Stimulated activated naive B cell treated with anti-CD40 and anti-IgM and Interleukin-4, amounts not matched to agents 10 μg/mL and 1 μg/mL and 100 μg/mL, for 72 hours (primary cell): ENCODE measurements at regions not wholly inside any gene's neighbourhood (a gene's known extent, or its start where the extent isn't known, plus 50 kb on each side); places are given as distances from the start of the nearest gene placed in this dataset.

Experiments used
- ATAC-seq, 2 donors: fragments of 150-1000 bp; cut with Tn5 transposase; replicated peaks; 2 replicates each; pipeline ENCODE4 v1.10.0; 2021; ENCODE audit warnings: moderate library complexity in 1 of 2
- DNase-seq: peaks from one replicate; pipeline ENCODE4 v3.0.0; 2021
- H3K27ac Mint-ChIP-seq: one replicate; pipeline ENCODE4 v1.8.0; 2022; ENCODE audit warnings: mild to moderate bottlenecking, mixed read lengths
- H3K27me3 Mint-ChIP-seq, 2 donors: one replicate each; pipeline ENCODE4 v1.8.0; 2022; ENCODE audit warnings: mixed read lengths in 2 of 2
- H3K36me3 Mint-ChIP-seq, 2 donors: one replicate each; pipeline ENCODE4 v1.8.0; 2022; ENCODE audit warnings: mixed read lengths in 2 of 2, mild to moderate bottlenecking in 1 of 2
- H3K4me1 Mint-ChIP-seq, 2 donors: one replicate each; pipeline ENCODE4 v1.8.0; 2022; ENCODE audit warnings: mixed read lengths in 2 of 2, mild to moderate bottlenecking in 1 of 2
- H3K4me3 Mint-ChIP-seq, 2 donors: one replicate each; pipeline ENCODE4 v1.8.0; 2022; ENCODE audit warnings: mild to moderate bottlenecking in 2 of 2, mixed read lengths in 2 of 2, moderate library complexity in 1 of 2
- H3K9me3 Mint-ChIP-seq, 2 donors: one replicate each; pipeline ENCODE4 v1.8.0; 2022; ENCODE audit warnings: mixed read lengths in 2 of 2, mild to moderate bottlenecking in 1 of 2

DNA sequence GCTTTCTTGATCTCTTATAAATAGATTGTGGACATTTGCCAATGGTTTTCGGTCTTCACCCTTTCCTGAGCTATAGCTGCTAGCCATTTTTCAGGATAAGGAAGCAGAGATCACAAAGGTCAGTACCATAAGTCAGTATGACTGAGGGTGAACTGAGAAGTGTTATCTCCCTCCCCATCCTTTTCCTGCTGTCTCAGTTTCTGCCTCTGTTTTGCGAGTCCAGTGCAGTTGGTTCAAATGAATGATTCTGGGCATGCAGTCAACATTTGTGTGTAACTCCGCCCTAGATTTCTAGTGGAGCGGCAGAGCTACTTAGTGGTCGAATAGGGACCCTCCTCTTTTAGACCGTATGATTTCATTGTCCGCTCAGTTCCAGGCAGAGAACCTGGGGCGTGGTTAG is 460.8 kb upstream of the ARGLU1 start:
- no peaks in the 10 kb centered on the region for H3K4me1 Mint-ChIP-seq
- no peak overlapping the region for H3K4me3 Mint-ChIP-seq
- peaks cover 0 to 3% of the 10 kb centered on the region in 2 donors for H3K9me3 Mint-ChIP-seq
- no peaks in the 10 kb centered on the region for H3K36me3 Mint-ChIP-seq
- no peak for ATAC-seq
- H3K27me3 Mint-ChIP-seq = no peaks in the 10 kb centered on the region
- no peak overlapping the region for H3K27ac Mint-ChIP-seq
- no peak for DNase-seq

DNA sequence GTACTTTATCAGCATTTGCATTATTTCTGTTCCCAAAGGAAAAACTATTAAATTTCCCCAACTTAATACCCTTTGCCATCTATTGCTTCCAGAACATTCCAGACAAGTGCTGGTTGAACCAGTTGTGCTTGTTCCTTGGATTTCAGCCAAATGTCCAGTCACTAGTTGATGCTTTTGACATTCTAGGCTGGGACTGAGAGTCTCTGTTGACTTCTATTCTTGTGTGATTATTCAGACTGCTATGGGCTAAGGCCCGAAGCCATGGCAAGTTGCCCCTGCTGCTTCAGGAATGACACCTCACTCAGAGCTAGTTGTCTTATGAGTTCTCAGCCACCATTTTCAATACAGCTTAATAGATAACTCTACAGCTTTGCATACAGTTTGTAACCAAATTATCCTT is 458.1 kb upstream of the ARGLU1 start:
- no peaks in the 10 kb centered on the region for H3K36me3 Mint-ChIP-seq
- H3K27me3 Mint-ChIP-seq = no peaks in the 10 kb centered on the region
- H3K9me3 Mint-ChIP-seq = peaks cover 0 to 3% of the 10 kb centered on the region in 2 donors
- H3K4me1 Mint-ChIP-seq = no peaks in the 10 kb centered on the region
- H3K27ac Mint-ChIP-seq = no peak overlapping the region
- no peak for ATAC-seq
- no peak for DNase-seq
- no peak overlapping the region for H3K4me3 Mint-ChIP-seq

DNA sequence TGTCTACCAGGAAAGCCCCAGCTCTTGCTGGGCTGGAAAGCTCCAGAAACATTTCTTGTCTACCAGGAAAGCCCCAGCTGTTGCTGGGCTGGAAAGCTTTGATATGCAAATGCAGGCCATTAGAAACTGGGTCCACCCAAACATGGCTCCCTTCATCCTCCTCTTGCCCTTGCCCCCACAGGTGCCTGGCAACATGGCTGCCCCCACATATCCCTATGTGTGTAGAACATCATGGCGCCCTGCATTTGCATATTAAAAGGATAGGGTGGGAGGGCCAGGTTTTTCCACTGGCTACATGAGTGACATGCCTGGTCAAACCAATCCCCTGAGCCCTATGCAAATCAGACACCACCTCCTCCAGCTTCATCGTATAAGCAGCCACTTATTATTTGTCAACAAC is 455.4 kb upstream of the ARGLU1 start:
- peaks cover 0 to 3% of the 10 kb centered on the region in 2 donors for H3K9me3 Mint-ChIP-seq
- H3K27me3 Mint-ChIP-seq = no peaks in the 10 kb centered on the region
- no peaks in the 10 kb centered on the region for H3K36me3 Mint-ChIP-seq
- H3K4me1 Mint-ChIP-seq = no peaks in the 10 kb centered on the region
- no peak overlapping the region for H3K27ac Mint-ChIP-seq
- H3K4me3 Mint-ChIP-seq = no peak overlapping the region
- DNase-seq (no peak), ATAC-seq (no peak)

DNA sequence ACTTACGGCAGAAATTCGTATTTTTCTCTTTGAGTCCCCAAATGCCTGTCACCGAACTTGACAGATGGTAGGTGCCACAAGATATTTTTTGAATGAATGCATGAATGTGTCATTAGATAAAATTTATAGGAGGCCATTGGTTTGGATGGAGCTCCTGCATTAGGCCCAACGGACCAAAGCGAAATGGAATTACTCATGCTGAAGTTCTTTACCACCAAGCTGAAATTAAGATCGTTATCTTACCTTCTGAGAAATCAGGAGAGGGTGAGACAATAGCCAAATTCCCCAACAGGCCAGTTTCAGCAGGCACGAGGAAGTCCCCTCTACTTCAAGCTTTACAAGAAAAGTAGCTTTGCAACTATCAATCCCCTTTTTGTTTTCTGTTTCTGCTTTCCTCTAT is 452.5 kb upstream of the ARGLU1 start:
- Mint-ChIP-seq H3K36me3 (no peaks in the 10 kb centered on the region), H3K27me3 (no peaks in the 10 kb centered on the region), H3K9me3 (peaks cover 0 to 3% of the 10 kb centered on the region in 2 donors), H3K27ac (no peak overlapping the region), H3K4me1 (no peaks in the 10 kb centered on the region), H3K4me3 (no peak overlapping the region)
- no peak for ATAC-seq
- DNase-seq = no peak

DNA sequence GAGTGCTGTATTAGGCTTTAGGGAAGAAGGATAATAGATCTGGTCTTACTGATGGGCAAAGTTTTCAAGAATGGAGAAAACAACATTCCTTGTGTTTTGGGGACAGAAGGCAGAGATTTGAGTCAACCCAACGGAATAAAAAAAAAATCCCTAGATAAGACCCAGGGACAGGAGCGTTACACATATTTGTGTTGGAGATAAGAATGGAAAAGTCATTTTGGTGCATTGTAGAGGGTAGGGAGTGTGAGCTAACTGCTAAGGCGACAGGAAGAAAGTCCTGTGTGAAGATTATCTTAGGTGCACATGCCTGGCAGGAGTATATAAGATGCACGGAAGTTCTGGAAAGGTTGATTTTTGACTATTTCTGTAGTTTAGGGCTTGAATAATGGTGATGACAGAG is 450.3 kb upstream of the ARGLU1 start:
- peaks cover 0 to 3% of the 10 kb centered on the region in 2 donors for H3K9me3 Mint-ChIP-seq
- no peaks in the 10 kb centered on the region for H3K36me3 Mint-ChIP-seq

DNA sequence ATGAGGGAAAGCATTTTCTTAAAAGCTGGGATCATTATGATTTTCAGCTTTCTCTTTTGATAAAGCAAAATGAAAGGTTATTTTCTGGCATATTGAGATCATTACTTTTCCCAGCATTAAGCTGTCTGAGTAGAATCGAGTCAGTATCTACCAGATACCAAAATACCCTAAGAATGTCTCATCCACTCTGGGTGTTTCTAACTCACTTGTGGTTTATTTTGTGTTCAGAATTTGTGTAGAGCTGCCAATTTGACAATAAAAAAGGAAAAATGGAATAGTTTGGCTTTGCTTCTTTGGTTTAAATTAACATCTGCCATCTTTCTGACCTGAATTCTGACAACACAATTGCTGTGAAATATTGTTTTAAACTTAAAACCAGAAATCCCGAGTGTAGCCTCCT is 438.7 kb upstream of the ARGLU1 start:
- no peak overlapping the region for H3K27ac Mint-ChIP-seq
- H3K4me1 Mint-ChIP-seq = no peaks in the 10 kb centered on the region
- ATAC-seq = no peak
- H3K36me3 Mint-ChIP-seq = no peaks in the 10 kb centered on the region
- H3K9me3 Mint-ChIP-seq = no peaks in the 10 kb centered on the region
- no peaks in the 10 kb centered on the region for H3K27me3 Mint-ChIP-seq
- no peak for DNase-seq
- no peak overlapping the region for H3K4me3 Mint-ChIP-seq

More for the DNA sequence above, 450.3 kb upstream of the ARGLU1 start:
- no peak overlapping the region for H3K4me3 Mint-ChIP-seq
- H3K4me1 Mint-ChIP-seq = no peaks in the 10 kb centered on the region
- H3K27me3 Mint-ChIP-seq = no peaks in the 10 kb centered on the region
- H3K27ac Mint-ChIP-seq = no peak overlapping the region
- DNase-seq (no peak), ATAC-seq (no peak)

DNA sequence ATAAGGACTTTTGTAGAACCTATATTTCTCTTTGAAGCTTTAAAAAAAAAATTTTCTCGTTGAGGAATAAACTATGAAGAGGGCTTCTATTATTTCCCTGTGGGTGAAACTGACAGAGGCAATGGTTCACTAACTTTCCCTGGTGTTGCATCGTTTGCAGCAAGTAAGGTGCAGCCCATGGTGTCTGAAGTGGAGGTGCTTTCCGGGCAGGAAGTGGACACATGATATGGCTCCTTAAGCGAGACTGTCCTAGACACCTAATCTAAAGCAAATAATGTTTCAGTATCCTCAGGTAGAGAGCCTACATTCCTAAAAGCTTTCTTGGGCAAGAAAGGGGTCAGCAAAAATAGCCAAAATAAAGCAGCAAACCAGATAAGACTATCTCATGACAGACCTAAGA is 437.6 kb upstream of the ARGLU1 start:
- Mint-ChIP-seq H3K36me3 (no peaks in the 10 kb centered on the region), H3K27ac (no peak overlapping the region), H3K4me3 (no peak overlapping the region), H3K4me1 (no peaks in the 10 kb centered on the region), H3K9me3 (no peaks in the 10 kb centered on the region), H3K27me3 (no peaks in the 10 kb centered on the region)
- no peak for DNase-seq
- ATAC-seq = no peak

DNA sequence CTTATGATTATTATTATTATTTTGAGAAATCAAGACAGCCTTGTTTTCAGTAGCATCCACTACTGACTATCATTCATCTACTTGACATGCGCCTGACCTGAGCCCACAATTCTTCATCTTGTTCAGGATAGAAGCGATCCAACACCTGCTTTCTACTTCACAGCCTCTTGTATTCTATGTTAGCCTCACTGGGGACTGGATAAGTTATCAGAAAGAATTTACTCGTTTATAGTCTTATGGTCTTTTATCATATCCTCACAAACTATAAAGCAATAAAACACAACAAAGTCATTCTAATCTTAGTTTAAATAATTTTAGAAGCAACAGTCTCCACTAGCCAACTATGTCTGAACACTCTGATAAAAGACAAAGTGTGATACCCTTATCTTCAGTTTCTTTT is 436.0 kb upstream of the ARGLU1 start:
- DNase-seq (no peak), ATAC-seq (no peak)
- Mint-ChIP-seq H3K9me3 (peaks cover 0 to 3% of the 10 kb centered on the region in 2 donors), H3K36me3 (peaks cover 0 to 3% of the 10 kb centered on the region in 2 donors), H3K4me1 (no peaks in the 10 kb centered on the region), H3K27me3 (no peaks in the 10 kb centered on the region), H3K27ac (no peak overlapping the region), H3K4me3 (no peak overlapping the region)

DNA sequence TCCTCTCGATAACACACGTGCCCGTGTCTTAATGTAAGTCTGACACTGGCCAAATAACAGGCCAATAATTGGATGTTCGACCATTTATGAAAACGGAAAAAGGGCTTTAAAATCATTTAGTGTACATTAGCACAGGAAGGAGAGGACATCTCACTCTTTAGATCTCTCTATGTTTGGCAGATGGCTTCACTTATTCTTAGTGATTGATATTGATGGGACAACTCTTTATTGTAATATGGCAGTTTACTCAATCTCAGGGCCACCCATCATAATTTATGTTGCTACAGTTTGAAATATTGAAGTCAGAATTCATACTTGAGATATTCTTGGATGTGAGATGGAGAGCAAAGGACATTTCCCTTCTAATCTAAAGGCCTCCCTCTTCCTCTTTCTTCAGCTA is 430.7 kb upstream of the ARGLU1 start:
- Mint-ChIP-seq H3K9me3 (peaks cover 0 to 3% of the 10 kb centered on the region in 2 donors), H3K4me1 (peaks cover 3 to 5% of the 10 kb centered on the region in 2 donors), H3K4me3 (no peak overlapping the region), H3K27me3 (no peaks in the 10 kb centered on the region), H3K36me3 (peaks cover 0 to 3% of the 10 kb centered on the region in 2 donors), H3K27ac (no peak overlapping the region)
- ATAC-seq (no peak), DNase-seq (no peak)

DNA sequence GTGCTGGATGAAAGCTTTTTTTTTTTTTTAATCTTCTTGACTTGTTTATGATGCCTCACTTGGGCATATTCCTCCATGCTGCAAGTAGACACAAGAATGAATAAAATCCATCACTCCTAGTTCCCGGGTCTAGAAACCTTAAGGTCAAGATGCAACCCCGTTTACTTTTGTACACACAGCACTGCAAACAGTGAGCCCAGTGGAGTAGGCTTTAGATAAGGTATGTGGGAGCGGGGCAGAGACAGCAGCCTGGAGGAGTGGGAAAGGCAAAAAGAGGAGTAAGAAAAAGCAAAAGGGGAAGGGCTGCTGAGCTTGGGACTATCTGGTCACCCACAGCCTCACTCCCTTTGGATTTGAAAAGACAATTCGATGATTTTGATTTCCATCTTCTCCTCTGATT is 429.8 kb upstream of the ARGLU1 start:
- ATAC-seq = no peak
- no peak overlapping the region for H3K4me3 Mint-ChIP-seq
- no peak overlapping the region for H3K27ac Mint-ChIP-seq
- H3K9me3 Mint-ChIP-seq = peaks cover 0 to 3% of the 10 kb centered on the region in 2 donors
- H3K27me3 Mint-ChIP-seq = no peaks in the 10 kb centered on the region
- peaks cover 3 to 5% of the 10 kb centered on the region in 2 donors for H3K4me1 Mint-ChIP-seq
- H3K36me3 Mint-ChIP-seq = peaks cover 0 to 3% of the 10 kb centered on the region in 2 donors
- no peak for DNase-seq

DNA sequence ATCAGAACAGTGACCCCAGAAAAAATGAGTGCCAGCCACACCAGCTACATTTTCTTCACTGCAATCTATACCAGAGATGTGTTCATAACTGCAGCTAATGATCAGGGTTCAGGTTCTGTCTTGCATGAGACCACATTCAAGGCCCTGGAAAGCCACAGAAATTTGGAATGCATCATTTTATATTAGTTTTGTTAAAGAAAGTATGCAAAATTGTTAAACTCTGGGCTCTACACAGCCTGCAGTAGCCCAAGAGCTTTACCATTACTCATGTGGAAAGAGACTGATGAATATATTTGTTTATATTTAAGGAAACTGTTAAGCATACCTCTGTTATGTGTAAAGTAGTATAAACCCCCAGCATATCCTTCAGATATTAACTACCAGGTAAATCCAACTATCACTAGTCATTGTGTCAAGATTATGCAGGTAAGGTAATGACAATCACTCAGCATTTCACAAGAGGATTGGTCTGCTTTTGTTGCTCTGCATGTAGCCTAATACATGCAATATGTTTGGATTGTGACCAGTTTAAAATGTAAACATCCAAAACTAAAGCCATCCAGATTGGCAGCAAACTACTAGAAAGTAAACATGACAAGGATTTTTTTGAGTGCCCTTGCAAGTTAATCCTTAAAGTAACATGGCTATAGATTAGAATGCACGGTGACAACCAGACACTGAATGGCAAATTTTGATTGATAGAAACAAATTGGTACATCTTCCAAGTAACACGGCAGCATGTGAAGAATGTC is 429.1 kb upstream of the ARGLU1 start:
- DNase-seq (no peak), ATAC-seq (no peak)
- peaks cover 0 to 3% of the 10 kb centered on the region in 2 donors for H3K9me3 Mint-ChIP-seq
- H3K4me1 Mint-ChIP-seq = peaks cover 3 to 5% of the 10 kb centered on the region in 2 donors
- no peak overlapping the region for H3K27ac Mint-ChIP-seq
- peaks cover 0 to 3% of the 10 kb centered on the region in 2 donors for H3K36me3 Mint-ChIP-seq
- H3K4me3 Mint-ChIP-seq = no peak overlapping the region
- no peaks in the 10 kb centered on the region for H3K27me3 Mint-ChIP-seq

DNA sequence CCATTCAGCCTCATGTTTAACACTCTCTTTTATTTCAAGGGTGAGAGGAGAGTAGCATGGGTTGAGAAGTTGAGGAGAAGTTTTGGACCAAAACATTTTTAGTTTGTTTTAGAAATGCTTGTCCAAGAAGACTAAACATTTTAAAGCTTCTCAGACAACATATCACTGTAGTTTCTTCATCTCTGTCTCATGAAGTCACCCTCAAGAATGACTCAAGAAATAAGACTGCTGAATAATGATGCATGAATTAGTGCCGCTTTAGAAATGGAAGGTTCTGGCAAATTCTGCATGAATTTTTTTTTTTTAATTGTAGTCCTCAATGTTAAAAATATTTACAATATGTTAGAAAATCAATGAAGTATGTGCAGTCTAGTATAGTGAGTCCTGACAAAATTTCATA is 422.7 kb upstream of the ARGLU1 start:
- DNase-seq = no peak
- ATAC-seq = no peak
- H3K27me3 Mint-ChIP-seq = no peaks in the 10 kb centered on the region
- no peaks in the 10 kb centered on the region for H3K36me3 Mint-ChIP-seq
- H3K9me3 Mint-ChIP-seq = no peaks in the 10 kb centered on the region
- no peak overlapping the region for H3K4me3 Mint-ChIP-seq
- no peak overlapping the region for H3K27ac Mint-ChIP-seq
- peaks cover 0 to 9% of the 10 kb centered on the region in 2 donors for H3K4me1 Mint-ChIP-seq

DNA sequence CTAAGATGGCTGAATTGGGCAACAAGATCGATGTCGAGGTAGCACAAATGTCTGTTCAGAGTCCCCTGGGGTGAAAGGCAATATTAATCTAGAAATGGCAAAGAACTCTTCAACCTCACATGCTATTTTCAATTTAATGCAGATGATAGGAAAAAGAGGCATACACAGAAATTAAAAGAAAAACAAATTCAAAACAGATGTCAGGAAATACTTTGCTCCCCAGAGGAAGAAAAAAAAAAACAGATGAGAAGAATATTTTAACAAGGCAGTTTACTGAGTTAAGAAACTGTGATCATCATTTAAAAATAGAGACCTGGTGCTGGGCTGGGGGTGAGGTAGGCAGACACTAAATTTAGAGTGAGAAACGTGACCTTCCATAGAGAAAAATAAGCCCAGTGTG is 421.9 kb upstream of the ARGLU1 start:
- Mint-ChIP-seq H3K4me1 (peaks cover 0 to 9% of the 10 kb centered on the region in 2 donors), H3K9me3 (no peaks in the 10 kb centered on the region), H3K27ac (no peak overlapping the region), H3K4me3 (no peak overlapping the region), H3K27me3 (no peaks in the 10 kb centered on the region), H3K36me3 (no peaks in the 10 kb centered on the region)
- ATAC-seq (no peak), DNase-seq (no peak)

DNA sequence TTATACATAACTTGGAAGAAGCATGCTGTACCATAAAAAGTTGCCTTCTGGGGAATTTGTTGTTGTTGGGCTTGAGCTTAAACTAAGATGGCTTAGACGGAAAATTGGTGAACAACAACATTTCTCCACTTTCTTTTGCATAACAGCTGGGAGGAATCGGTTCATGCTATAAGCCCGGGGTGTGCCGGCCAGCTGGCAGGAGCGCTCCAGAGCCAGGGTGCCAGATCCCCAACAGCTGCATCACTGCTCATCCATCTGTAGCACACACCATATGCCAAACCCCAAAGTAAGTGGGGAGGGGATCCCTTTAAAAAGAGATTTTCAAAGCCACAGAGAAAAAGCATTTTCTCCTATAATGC is 419.5 kb upstream of the ARGLU1 start:
- Mint-ChIP-seq H3K36me3 (no peaks in the 10 kb centered on the region), H3K4me3 (no peak overlapping the region), H3K27ac (no peak overlapping the region), H3K9me3 (no peaks in the 10 kb centered on the region), H3K4me1 (peaks cover 0 to 9% of the 10 kb centered on the region in 2 donors), H3K27me3 (no peaks in the 10 kb centered on the region)
- DNase-seq = no peak
- no peak for ATAC-seq

DNA sequence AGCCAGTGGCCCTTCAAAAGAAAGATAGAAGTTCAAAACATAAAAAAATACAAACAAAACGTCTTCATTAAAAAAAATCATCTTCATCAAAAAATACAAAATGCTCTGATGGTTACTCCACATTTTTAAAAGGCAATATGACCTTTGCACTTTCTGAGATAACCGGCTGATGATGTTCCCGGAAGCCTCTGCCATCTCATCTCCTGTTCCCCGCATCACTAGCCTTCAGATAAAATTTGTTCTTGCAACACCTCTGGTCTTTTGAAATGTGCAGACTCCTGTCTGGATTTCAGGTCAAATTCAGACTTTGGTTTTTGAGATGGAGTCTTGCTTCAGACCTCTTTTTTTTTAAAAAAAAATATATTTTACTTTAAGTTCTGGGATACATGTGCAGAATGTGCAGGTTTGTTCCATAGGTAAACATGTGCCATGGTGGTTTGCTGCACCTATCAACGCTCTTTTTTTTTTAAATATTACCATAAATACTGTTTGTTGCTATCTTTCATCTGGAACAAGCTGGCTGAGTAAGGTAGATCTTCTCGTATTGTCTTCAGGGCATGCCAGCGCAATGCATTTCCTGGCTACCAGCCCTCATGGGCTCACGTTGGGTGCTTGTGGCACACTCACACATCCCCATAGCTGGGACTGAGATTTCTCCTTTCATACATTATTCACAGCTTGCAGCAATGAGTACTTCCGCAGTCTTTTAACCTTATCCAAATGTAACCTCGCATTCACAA is 418.9 kb upstream of the ARGLU1 start:
- H3K27ac Mint-ChIP-seq = no peak overlapping the region
- no peak for ATAC-seq
- DNase-seq = no peak
- H3K27me3 Mint-ChIP-seq = peaks cover 0 to under 1% of the 10 kb centered on the region in 2 donors
- peaks cover 0 to 9% of the 10 kb centered on the region in 2 donors for H3K4me1 Mint-ChIP-seq
- no peak overlapping the region for H3K4me3 Mint-ChIP-seq
- no peaks in the 10 kb centered on the region for H3K36me3 Mint-ChIP-seq
- peaks cover 1 to 2% of the 10 kb centered on the region in 2 donors for H3K9me3 Mint-ChIP-seq
